ENCODE measurements at regions not wholly inside any gene's neighbourhood (a gene's known extent, or its start where the extent isn't known, plus 50 kb on each side); places are given as distances from the start of the nearest gene placed in this dataset.

GRCh38 chr9:82091610-82092009, 103.0 kb downstream of the SPATA31D1 start:
- no peak overlapping the region for H3K4me3 ChIP-seq
- TF ChIP-seq CTCF (IDR thresholded peaks at IDR 0.05): no peak
- no peak for DNase-seq (ENCODE audit: low spot score)
- no peaks in the 10 kb centered on the region for H3K4me1 ChIP-seq
- H3K27me3 ChIP-seq: no peaks in the 10 kb centered on the region
- H3K9me3 ChIP-seq: no peaks in the 10 kb centered on the region
- no peaks in the 10 kb centered on the region for H3K36me3 ChIP-seq
- no peak overlapping the region for H3K27ac ChIP-seq

- Histone ChIP-seq H3K27ac (no peak overlapping the region), H3K27me3 (no peaks in the 10 kb centered on the region), H3K9me3 (peaks cover 0 to 29% of the 10 kb centered on the region in 2 donors), H3K4me3 (no peak overlapping the region), H3K36me3 (no peaks in the 10 kb centered on the region), H3K4me1 (no peaks in the 10 kb centered on the region)
- TF ChIP-seq CTCF (IDR thresholded peaks at IDR 0.05): no peak
- no peak for DNase-seq (ENCODE audit: low spot score)
These were observed 112.9 kb downstream of the SPATA31D1 start for GRCh38 chr9:82101475-82101874.

GRCh38 chr9:82104252-82104651, 115.7 kb downstream of the SPATA31D1 start:
- DNase-seq (ENCODE audit: low spot score): no peak
- Histone ChIP-seq H3K4me1 (no peaks in the 10 kb centered on the region), H3K27me3 (no peaks in the 10 kb centered on the region), H3K9me3 (peaks cover 0 to 17% of the 10 kb centered on the region in 2 donors), H3K4me3 (no peak overlapping the region), H3K27ac (no peak overlapping the region), H3K36me3 (no peaks in the 10 kb centered on the region)
- TF ChIP-seq CTCF (IDR thresholded peaks at IDR 0.05): no peak

GRCh38 chr9:82105729-82106128, 117.2 kb downstream of the SPATA31D1 start:
- peaks cover 0 to 6% of the 10 kb centered on the region in 2 donors for H3K9me3 ChIP-seq
- no peak overlapping the region for H3K27ac ChIP-seq
- no peak for TF ChIP-seq CTCF (IDR thresholded peaks at IDR 0.05)
- no peaks in the 10 kb centered on the region for H3K27me3 ChIP-seq
- no peaks in the 10 kb centered on the region for H3K4me1 ChIP-seq
- H3K36me3 ChIP-seq: no peaks in the 10 kb centered on the region
- no peak overlapping the region for H3K4me3 ChIP-seq
- DNase-seq (ENCODE audit: low spot score): no peak

GRCh38 chr9:82106536-82106935, 118.0 kb downstream of the SPATA31D1 start:
- no peaks in the 10 kb centered on the region for H3K4me1 ChIP-seq
- no peaks in the 10 kb centered on the region for H3K36me3 ChIP-seq
- H3K27me3 ChIP-seq: no peaks in the 10 kb centered on the region
- no peaks in the 10 kb centered on the region for H3K9me3 ChIP-seq
- no peak for DNase-seq (ENCODE audit: low spot score)
- H3K4me3 ChIP-seq: no peak overlapping the region
- H3K27ac ChIP-seq: no peak overlapping the region
- TF ChIP-seq CTCF (IDR thresholded peaks at IDR 0.05): no peak

- Histone ChIP-seq H3K9me3 (no peaks in the 10 kb centered on the region), H3K4me1 (no peaks in the 10 kb centered on the region), H3K36me3 (no peaks in the 10 kb centered on the region), H3K27me3 (no peaks in the 10 kb centered on the region), H3K4me3 (no peak overlapping the region), H3K27ac (no peak overlapping the region)
- no peak for DNase-seq (ENCODE audit: low spot score)
- TF ChIP-seq CTCF (IDR thresholded peaks at IDR 0.05): no peak
These were observed 119.9 kb downstream of the SPATA31D1 start for GRCh38 chr9:82108474-82108873.

Data from right atrium auricular region (tissue), 2 donors.